NT2/D1 (cell line): ENCODE measurements at regions not wholly inside any gene's neighbourhood (a gene's known extent, or its start where the extent isn't known, plus 50 kb on each side); places are given as distances from the start of the nearest gene placed in this dataset.

ENCODE experiments used
- SUZ12 ChIP-seq: IDR thresholded peaks from 2 replicates; pipeline ENCODE4 v1.6.1; 2011; ENCODE audit not compliant: insufficient read length, insufficient read depth; ENCODE audit errors: extremely low read depth
- YY1 ChIP-seq: IDR thresholded peaks from 2 replicates; pipeline ENCODE4 v1.6.1; 2011; ENCODE audit not compliant: insufficient read length, insufficient read depth

- TF ChIP-seq YY1 = no peak
- no peak for TF ChIP-seq SUZ12
Measured at GRCh38 chr6:134850721-134851305, 99.1 kb downstream of the ALDH8A1 start.
